ENCODE measurements at regions not wholly inside any gene's neighbourhood (a gene's known extent, or its start where the extent isn't known, plus 50 kb on each side); places are given as distances from the start of the nearest gene placed in this dataset.
A peak's percentile ranks its signal among the peaks of the same experiment; 100 is the strongest.
"Not testable (repeated sequence)": the region's sequence is repeated elsewhere in the genome, so short reads cannot be mapped to it uniquely, and the experiment has no call there.

DNA sequence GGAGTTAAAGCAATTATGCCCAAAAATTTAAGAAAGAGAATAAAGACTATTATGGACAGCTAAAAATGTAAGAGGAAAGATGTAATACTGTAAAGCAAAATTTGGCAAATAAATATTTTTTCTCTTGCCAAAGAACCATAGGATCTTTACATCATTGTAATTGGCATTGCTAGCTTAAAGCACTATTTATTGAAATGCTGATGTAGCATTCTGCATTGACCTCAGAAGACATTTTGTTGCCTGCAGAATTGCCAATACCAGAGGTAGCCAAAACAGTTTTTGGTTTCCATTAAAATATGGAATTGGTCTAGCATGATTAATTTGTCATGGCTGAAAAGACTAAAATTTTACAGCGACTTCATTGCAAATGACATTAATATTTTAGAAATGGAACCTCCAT is 191.5 kb upstream of the CHODL start:
- peaks cover 2% of the 10 kb centered on the region for H3K27me3 Mint-ChIP-seq
- no peaks in the 10 kb centered on the region for H3K4me1 Mint-ChIP-seq
- no peaks in the 10 kb centered on the region for H3K9me3 Mint-ChIP-seq
- H3K27ac Mint-ChIP-seq, result no peak overlapping the region
- no peaks in the 10 kb centered on the region for H3K36me3 Mint-ChIP-seq
- no peak overlapping the region for H3K4me3 Mint-ChIP-seq

DNA sequence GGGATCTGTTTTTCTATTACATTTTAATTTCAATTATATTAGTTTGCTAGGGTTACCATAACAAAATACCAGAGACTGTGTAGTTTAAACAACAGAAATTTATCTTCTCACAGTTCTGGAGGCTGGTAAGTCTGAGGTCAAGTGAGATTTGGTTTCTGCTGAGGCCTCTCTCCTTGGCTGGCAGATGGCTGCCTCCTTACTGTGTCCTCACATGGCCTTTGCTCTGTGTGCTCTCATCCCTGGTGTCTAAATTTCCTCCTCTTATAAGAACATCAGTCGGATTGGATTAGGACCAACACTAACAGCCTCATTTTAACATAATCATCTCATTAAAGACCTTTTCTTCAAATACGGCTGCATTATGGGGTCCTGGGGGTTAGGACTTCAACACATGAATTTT is 195.2 kb upstream of the CHODL start:
- no peaks in the 10 kb centered on the region for H3K36me3 Mint-ChIP-seq
- H3K4me1 Mint-ChIP-seq, result no peaks in the 10 kb centered on the region
- no peaks in the 10 kb centered on the region for H3K9me3 Mint-ChIP-seq
- peaks cover 2% of the 10 kb centered on the region for H3K27me3 Mint-ChIP-seq
- H3K4me3 Mint-ChIP-seq, result no peak overlapping the region
- H3K27ac Mint-ChIP-seq, result no peak overlapping the region

DNA sequence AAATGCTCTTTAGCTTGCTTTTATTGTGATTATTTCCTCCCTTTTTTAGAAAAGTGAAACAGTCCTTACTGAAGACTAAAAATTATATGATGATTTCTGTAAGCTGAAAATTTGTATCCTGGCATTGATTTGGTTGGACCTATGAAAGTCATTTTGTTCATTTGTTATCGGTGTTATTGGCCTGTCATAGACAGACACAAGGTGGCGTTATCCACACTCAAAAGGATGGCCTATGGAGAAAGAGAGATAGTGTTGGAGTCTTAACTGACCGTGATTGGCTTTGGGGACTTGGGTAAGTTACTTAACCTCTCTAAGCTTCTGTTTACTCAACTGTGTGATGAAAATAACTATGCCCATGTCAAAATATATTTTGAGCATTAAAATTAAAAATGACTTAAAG is 203.6 kb upstream of the CHODL start:
- peaks cover 2% of the 10 kb centered on the region for H3K36me3 Mint-ChIP-seq
- peaks cover 0 to 2% (median 2%) of the 10 kb centered on the region in 3 donors for H3K9me3 Mint-ChIP-seq
- H3K4me3 Mint-ChIP-seq, result no peak overlapping the region
- H3K27me3 Mint-ChIP-seq, result no peaks in the 10 kb centered on the region
- H3K4me1 Mint-ChIP-seq, result no peaks in the 10 kb centered on the region
- H3K27ac Mint-ChIP-seq, result no peak overlapping the region

DNA sequence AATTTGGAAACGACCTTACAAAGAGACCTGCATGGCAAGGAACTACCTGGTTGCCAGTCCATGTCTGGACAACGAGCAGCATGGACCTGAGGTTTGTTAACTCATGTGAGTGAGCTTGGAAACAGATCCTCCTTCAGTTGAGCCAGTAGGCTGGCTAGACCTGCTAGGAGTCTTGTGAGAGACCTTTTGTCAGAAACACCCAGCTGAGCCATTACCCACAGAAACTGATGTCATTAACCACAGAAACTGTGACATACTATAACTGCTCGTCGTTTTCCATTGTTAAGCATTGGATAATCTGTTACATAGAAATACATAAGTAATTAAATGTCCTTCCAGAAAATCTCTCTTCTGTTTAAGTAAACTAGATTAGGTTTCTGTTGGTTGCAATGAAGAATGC is 211.1 kb upstream of the C21orf91 start:
- Mint-ChIP-seq H3K27ac (peak overlapping the region in 1 of 3 donors; percentile 31), H3K4me3 (no peak overlapping the region), H3K27me3 (no peaks in the 10 kb centered on the region), H3K4me1 (no peaks in the 10 kb centered on the region), H3K9me3 (peaks cover 0 to 1% (median 0%) of the 10 kb centered on the region in 3 donors), H3K36me3 (no peaks in the 10 kb centered on the region)

DNA sequence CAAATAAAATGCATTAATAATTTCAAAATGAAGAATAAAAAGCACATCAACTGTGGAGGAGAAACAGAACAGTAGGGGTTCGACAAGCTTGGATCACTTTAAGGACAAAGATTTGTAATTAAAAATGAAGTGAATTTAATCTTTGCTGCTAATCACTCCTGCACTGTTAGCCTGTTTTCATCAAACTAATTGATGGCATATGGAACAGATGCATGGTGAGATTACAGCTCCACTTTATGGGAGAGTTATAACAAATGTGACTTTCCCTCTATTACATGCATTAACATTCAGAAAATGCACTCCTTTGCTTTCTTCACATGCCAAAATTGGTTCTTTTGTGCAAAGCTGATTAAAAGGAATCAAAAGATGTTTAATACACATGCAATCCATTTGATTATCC is 207.2 kb upstream of the C21orf91 start:
- Mint-ChIP-seq H3K27me3 (no peaks in the 10 kb centered on the region), H3K9me3 (no peaks in the 10 kb centered on the region), H3K4me1 (no peaks in the 10 kb centered on the region), H3K36me3 (no peaks in the 10 kb centered on the region), H3K27ac (no peak overlapping the region), H3K4me3 (no peak overlapping the region)

DNA sequence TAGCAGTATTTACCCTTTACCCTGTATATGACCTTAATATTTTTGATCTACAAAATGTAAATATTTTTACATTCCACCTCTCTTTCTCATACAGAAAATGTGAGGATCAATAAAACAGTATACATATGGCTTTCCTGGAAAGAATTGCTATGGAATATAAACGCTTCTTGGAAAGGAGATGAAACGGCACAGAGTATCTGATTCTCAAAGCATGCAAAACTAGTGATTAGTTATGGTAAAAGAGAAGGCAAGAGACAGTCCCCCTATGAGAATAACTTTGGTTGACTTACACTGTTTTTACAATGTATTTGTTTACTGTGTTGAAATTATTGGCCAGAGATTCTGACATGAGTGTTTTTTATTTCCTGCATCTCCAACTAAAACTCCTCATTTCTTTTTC is 204.6 kb upstream of the C21orf91 start:
- Mint-ChIP-seq H3K27ac (no peak overlapping the region), H3K4me3 (no peak overlapping the region), H3K9me3 (no peaks in the 10 kb centered on the region), H3K27me3 (no peaks in the 10 kb centered on the region), H3K4me1 (no peaks in the 10 kb centered on the region), H3K36me3 (no peaks in the 10 kb centered on the region)

DNA sequence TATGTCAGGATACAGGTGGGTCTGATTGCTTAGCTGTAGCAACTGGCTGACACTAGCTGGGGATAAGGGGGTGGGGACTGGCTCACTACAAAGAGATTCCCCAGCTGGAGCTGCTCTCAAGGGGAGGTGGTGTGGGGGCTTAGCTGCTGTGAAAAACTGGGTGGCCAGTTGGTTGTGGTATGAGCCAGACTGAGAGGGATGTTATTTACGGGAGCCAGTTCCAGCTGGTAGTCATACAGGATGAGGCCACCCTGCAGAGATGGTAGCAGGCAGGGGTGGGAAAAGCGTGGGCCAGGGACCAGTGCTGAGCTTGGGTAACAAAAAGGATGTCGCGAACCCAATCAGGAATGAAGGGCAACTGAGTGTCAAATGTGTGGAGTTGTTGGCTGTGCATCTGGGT is 204.0 kb upstream of the C21orf91 start:
- no peak overlapping the region for H3K27ac Mint-ChIP-seq
- H3K27me3 Mint-ChIP-seq, result no peaks in the 10 kb centered on the region
- no peak overlapping the region for H3K4me3 Mint-ChIP-seq
- H3K4me1 Mint-ChIP-seq, result no peaks in the 10 kb centered on the region
- H3K9me3 Mint-ChIP-seq, result no peaks in the 10 kb centered on the region
- H3K36me3 Mint-ChIP-seq, result no peaks in the 10 kb centered on the region

DNA sequence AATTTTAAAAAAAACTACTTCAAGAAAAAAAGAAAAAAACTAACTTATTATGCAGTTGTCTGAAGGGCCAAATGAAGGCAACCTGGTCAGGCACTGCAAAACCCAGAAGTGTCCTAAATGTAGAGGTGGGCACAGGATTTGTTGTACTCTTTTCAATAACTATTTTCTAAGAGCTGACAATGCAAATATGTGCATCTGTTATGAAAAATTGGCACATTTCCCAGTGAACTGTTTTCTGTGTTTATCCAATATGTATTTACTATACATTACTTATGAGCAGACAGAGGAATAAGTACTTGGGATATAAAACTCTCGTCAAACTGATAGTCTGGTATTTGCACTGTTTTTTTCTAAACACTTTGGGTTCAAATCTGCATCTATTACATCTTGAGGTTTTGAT is 188.0 kb upstream of the C21orf91 start:
- H3K36me3 Mint-ChIP-seq, result no peaks in the 10 kb centered on the region
- no peaks in the 10 kb centered on the region for H3K9me3 Mint-ChIP-seq

DNA sequence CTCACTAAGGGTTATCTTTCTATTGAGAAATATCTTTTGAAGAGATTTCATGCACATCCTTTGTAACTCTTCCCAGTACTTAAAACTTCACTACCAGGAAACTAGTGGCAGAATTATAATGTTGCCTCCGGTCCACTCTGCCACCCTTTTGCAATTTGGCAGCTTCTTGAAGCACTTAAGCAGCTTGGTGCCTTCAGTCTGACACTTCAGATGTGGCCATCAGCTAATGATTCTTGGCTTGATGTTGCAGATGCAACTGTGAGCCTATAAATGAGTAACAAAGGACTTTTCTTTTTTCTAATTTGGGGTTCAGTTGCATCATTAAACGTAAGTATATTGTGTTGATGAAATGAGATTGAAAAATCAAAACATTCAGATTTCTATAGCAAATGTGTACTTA is 187.5 kb upstream of the C21orf91 start:
- Mint-ChIP-seq H3K27ac (no peak overlapping the region), H3K36me3 (no peaks in the 10 kb centered on the region), H3K27me3 (no peaks in the 10 kb centered on the region), H3K9me3 (no peaks in the 10 kb centered on the region), H3K4me3 (no peak overlapping the region), H3K4me1 (no peaks in the 10 kb centered on the region)

More for the DNA sequence above, 188.0 kb upstream of the C21orf91 start:
- no peaks in the 10 kb centered on the region for H3K4me1 Mint-ChIP-seq
- no peak overlapping the region for H3K27ac Mint-ChIP-seq
- H3K4me3 Mint-ChIP-seq, result no peak overlapping the region
- H3K27me3 Mint-ChIP-seq, result no peaks in the 10 kb centered on the region

DNA sequence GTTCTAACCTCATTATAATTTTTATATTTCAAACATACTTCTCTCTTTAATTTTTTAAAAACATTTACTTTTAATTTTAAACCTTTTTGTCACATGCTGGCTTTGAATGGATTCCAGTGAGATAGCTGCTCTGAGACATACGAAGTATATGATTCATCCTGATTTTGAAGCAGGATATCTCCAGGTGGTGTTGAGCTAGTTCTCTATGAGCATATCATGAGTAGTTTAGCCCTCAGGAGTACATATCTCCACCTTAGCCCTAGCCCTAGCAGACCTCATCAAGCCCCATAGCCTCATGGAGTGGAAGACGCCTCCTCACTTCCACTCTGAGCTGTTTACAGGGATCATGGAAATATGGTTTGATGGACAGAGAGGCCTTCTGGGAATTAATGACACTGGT is 183.2 kb upstream of the C21orf91 start:
- H3K36me3 Mint-ChIP-seq, result peaks cover 6% of the 10 kb centered on the region

DNA sequence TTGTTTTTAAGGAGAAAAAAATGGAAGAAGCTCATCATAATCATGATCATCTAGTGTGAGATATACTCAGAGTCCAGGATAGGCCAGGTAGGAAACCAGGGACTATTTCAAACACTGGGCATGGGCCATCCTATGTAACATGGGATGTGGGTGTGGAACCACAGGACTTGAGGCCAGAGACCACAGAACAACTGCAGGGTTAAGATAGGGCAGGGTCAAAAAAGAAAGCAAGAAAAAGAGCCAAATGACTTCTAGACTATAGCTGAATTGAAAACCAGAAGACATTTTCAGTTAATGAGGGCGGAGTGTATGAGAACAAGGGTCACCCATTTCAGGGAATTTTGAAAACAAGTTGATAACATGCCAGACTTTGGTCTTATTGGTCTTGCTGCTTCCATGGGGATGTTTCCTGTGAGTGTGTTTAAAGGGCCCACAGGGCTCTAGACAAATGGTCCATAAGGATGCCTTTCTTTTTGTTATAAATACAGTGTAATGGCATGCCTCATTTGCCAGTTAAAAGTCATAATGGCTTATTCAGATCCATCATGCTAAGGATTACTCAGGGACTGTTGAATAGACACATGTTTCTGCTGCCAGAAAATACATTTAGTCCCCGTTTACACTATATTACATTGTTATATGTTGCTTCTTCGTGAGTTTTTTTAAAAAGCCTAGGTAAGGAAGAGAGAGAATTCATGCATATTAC is 182.0 kb upstream of the C21orf91 start:
- Mint-ChIP-seq H3K4me1 (peaks cover 0 to 7% (median 0%) of the 10 kb centered on the region in 3 donors), H3K27ac (no peak overlapping the region), H3K27me3 (no peaks in the 10 kb centered on the region), H3K36me3 (peaks cover 6% of the 10 kb centered on the region), H3K4me3 (no peak overlapping the region), H3K9me3 (peaks cover 0 to 20% (median 4%) of the 10 kb centered on the region in 3 donors)

More for the DNA sequence above, 183.2 kb upstream of the C21orf91 start:
- peaks cover 0 to 16% (median 3%) of the 10 kb centered on the region in 3 donors for H3K9me3 Mint-ChIP-seq
- H3K4me1 Mint-ChIP-seq, result peaks cover 0 to 7% (median 0%) of the 10 kb centered on the region in 3 donors
- H3K27me3 Mint-ChIP-seq, result no peaks in the 10 kb centered on the region
- H3K4me3 Mint-ChIP-seq, result no peak overlapping the region
- no peak overlapping the region for H3K27ac Mint-ChIP-seq

DNA sequence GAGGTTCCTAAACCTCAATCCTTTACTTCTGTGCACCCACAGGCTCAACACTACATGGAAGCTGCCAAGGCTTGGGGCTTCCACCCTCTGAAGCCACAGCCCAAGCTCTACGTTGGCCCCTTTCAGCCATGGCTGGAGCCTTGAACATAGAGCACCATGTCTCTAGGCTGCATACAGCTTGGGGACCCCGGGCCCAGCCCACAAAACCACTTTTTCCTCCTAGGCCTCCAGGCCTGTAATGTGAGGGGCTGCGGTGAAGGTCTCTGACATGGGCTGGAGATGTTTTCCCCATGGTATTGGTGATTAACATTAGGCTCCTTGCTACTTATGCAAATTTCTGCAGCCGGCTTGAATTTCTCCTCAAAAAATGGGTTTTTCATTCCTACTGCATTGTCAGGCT is 179.4 kb upstream of the C21orf91 start:
- not testable (repeated sequence) for H3K27ac Mint-ChIP-seq, H3K4me1 Mint-ChIP-seq, H3K27me3 Mint-ChIP-seq, H3K4me3 Mint-ChIP-seq, H3K36me3 Mint-ChIP-seq
- peaks cover 5 to 24% (median 6%) of the 10 kb centered on the region in 3 donors for H3K9me3 Mint-ChIP-seq

DNA sequence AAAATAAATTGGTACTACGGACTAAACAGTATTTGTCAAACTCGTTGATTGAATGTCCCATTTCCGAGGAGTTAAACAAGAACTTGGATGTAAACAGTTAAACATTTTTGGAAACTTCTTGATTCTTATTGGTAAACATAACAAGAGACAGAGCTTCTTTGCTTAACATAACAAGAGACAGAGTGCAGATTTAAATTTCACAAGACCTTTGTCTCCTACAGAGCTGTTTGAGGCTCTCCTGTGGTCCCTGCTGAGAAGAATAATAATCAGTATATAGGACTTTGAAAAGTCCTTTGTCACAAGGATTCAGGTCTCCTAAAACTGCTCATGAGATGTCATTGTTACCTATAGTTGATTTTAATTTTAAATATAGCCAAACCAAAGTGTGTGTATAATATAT is 170.6 kb upstream of the C21orf91 start:
- Mint-ChIP-seq H3K27me3 (peaks cover 1% of the 10 kb centered on the region), H3K9me3 (peaks cover 4 to 14% (median 8%) of the 10 kb centered on the region in 3 donors), H3K4me1 (peaks cover 0 to 2% (median 0%) of the 10 kb centered on the region in 3 donors), H3K27ac (no peak overlapping the region), H3K4me3 (no peak overlapping the region), H3K36me3 (peaks cover 3% of the 10 kb centered on the region)

DNA sequence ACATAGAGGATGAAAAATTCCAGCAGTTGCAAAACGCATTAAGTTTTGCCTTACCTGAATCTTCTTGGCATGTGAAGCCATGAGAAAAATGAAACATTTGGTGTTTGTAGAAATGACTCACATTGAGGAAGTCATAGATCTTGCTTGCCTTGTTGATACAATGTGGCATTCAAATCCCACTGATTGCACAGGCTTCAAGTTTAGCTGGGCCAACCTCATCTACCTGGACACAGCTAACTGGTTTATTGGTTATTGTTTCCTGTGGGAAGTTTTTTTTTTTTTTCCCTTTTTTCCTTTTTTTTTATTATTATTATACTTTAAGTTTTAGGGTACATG is 168.9 kb upstream of the C21orf91 start:
- H3K4me3 Mint-ChIP-seq, result no peak overlapping the region
- H3K27me3 Mint-ChIP-seq, result no peaks in the 10 kb centered on the region
- no peak overlapping the region for H3K27ac Mint-ChIP-seq
- peaks cover 0 to 9% (median 3%) of the 10 kb centered on the region in 3 donors for H3K9me3 Mint-ChIP-seq
- peaks cover 3% of the 10 kb centered on the region for H3K36me3 Mint-ChIP-seq
- H3K4me1 Mint-ChIP-seq, result no peaks in the 10 kb centered on the region

DNA sequence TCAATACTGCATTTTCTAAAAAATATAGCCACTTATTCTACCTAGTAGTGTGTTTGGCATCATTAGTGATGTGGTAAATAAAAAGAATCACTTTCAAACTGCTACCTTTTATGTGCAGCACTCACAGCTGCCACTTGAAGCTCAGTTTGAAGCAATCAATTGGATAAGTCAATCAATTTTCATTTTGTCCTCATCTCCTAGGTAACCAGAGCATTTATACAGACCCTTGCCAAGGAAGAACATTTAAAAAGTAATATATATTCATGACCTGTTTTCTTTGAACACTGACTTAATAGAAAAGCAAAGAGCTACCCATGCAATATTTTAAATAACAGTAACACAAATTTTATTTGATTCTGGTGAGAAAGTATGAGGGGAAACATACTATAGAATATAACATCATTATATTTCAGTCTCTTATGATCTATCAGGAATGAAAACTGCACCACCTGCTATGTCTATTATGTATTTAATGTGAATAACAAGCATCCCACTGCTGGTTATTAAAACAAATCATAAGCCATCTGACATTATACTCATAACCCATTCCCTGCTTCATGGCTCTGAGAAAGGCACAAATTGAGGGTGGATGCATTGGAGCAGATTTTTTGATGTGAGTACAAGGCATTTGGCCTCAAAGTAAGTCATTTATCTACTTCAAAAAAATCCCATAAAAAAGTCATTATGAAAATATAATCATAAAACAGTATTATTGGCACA is 168.4 kb upstream of the C21orf91 start:
- peaks cover 3% of the 10 kb centered on the region for H3K36me3 Mint-ChIP-seq
- H3K27ac Mint-ChIP-seq, result no peak overlapping the region

More for the DNA sequence above, 168.4 kb upstream of the C21orf91 start:
- peaks cover 0 to 9% (median 3%) of the 10 kb centered on the region in 3 donors for H3K9me3 Mint-ChIP-seq
- H3K4me1 Mint-ChIP-seq, result no peaks in the 10 kb centered on the region
- H3K27me3 Mint-ChIP-seq, result no peaks in the 10 kb centered on the region
- H3K4me3 Mint-ChIP-seq, result no peak overlapping the region

Data from IgD-negative memory B cell (primary cell).